ENCODE measurements at regions not wholly inside any gene's neighbourhood (a gene's known extent, or its start where the extent isn't known, plus 50 kb on each side); places are given as distances from the start of the nearest gene placed in this dataset.

GRCh38 chr2:193847991-193848390, 1653.3 kb upstream of the TMEFF2 start:
- Histone ChIP-seq H3K4me3 (no peak overlapping the region), H3K4me1 (no peaks in the 10 kb centered on the region), H3K9me3 (no peaks in the 10 kb centered on the region), H3K27me3 (replicated peaks in 1 of 7) (no peaks in the 10 kb centered on the region), H3K36me3 (no peaks in the 10 kb centered on the region), H3K27ac (no peak overlapping the region)
- TF ChIP-seq POLR2AphosphoS5 (IDR thresholded peaks at IDR 0.05) = no peak
- TF ChIP-seq CTCF (IDR thresholded peaks at IDR 0.05 in 8 of 11, conservative IDR thresholded peaks at IDR 0.05 in 3 of 11) = no peak
- TF ChIP-seq POLR2A (IDR thresholded peaks at IDR 0.05) = no peak
- intact Hi-C loops (cut with DNase I; ENCODE audit: low total_unique reads) = no loop called here
- 89 to 96% (median 92%) methylated on average over 6 of the region's 6 CpGs for WGBS, 5 donors
- no peak for DNase-seq

GRCh38 chr2:193847130-193847529, 1652.4 kb upstream of the TMEFF2 start:
- 55 to 72% (median 59%) methylated on average over 3 of the region's 3 CpGs for whole genome bisulfite sequencing, 5 donors
- H3K4me1 ChIP-seq = no peaks in the 10 kb centered on the region
- no peaks in the 10 kb centered on the region for H3K36me3 ChIP-seq
- no peak overlapping the region for H3K4me3 ChIP-seq
- DNase-seq = no peak
- intact Hi-C loops (cut with DNase I; ENCODE audit: low total_unique reads) = no loop called here
- TF ChIP-seq POLR2A (IDR thresholded peaks at IDR 0.05) (no peak), CTCF (IDR thresholded peaks at IDR 0.05 in 8 of 11, conservative IDR thresholded peaks at IDR 0.05 in 3 of 11) (no peak), POLR2AphosphoS5 (IDR thresholded peaks at IDR 0.05) (no peak)
- H3K27me3 ChIP-seq (replicated peaks in 1 of 7) = no peaks in the 10 kb centered on the region
- no peak overlapping the region for H3K27ac ChIP-seq
- no peaks in the 10 kb centered on the region for H3K9me3 ChIP-seq

DNA sequence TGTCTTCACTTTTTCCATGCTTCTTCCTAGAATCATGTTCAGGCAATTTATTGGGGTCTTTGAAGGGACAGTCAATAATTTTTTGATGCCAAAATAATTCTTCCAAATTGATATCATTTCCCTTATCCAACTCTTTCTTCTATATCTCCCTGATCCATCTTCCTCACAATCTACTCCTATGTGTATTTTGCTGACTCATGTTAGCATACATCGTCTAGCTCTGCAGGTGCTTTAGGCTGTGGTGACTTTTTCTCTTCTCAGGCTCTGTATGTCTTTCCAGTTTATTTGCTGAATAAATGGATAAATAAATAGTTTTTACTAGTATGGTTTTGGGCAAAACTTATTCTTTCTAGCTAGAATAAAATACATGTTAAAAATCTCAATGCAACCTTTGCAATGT, 1650.9 kb upstream of the TMEFF2 start:
- Histone ChIP-seq H3K9me3 (no peaks in the 10 kb centered on the region), H3K27me3 (replicated peaks in 1 of 7) (no peaks in the 10 kb centered on the region), H3K4me3 (no peak overlapping the region), H3K27ac (no peak overlapping the region), H3K4me1 (no peaks in the 10 kb centered on the region), H3K36me3 (no peaks in the 10 kb centered on the region)
- intact Hi-C loops (cut with DNase I; ENCODE audit: low total_unique reads) = no loop called here
- TF ChIP-seq POLR2AphosphoS5 (IDR thresholded peaks at IDR 0.05) (no peak), CTCF (IDR thresholded peaks at IDR 0.05 in 8 of 11, conservative IDR thresholded peaks at IDR 0.05 in 3 of 11) (no peak), POLR2A (IDR thresholded peaks at IDR 0.05) (no peak)
- no peak for DNase-seq
- WGBS, 5 donors = 44 to 63% (median 46%) methylated on average over 1 of the region's 1 CpG

GRCh38 chr2:193843675-193844074, 1648.9 kb upstream of the TMEFF2 start:
- H3K27ac ChIP-seq = no peak overlapping the region
- no peaks in the 10 kb centered on the region for H3K4me1 ChIP-seq
- H3K36me3 ChIP-seq = no peaks in the 10 kb centered on the region
- H3K9me3 ChIP-seq = no peaks in the 10 kb centered on the region
- 67 to 80% (median 75%) methylated on average over 3 of the region's 3 CpGs for WGBS, 5 donors
- intact Hi-C loops (cut with DNase I; ENCODE audit: low total_unique reads) = no loop called here
- no peak overlapping the region for H3K4me3 ChIP-seq
- TF ChIP-seq POLR2AphosphoS5 (IDR thresholded peaks at IDR 0.05) (no peak), CTCF (IDR thresholded peaks at IDR 0.05 in 8 of 11, conservative IDR thresholded peaks at IDR 0.05 in 3 of 11) (no peak), POLR2A (IDR thresholded peaks at IDR 0.05) (no peak)
- no peak for DNase-seq
- H3K27me3 ChIP-seq (replicated peaks in 1 of 7) = no peaks in the 10 kb centered on the region

All from spleen (tissue), 11 donors.